ENCODE measurements at regions not wholly inside any gene's neighbourhood (a gene's known extent, or its start where the extent isn't known, plus 50 kb on each side); places are given as distances from the start of the nearest gene placed in this dataset.
"Not testable (repeated sequence)": the region's sequence is repeated elsewhere in the genome, so short reads cannot be mapped to it uniquely, and the experiment has no call there.

- H3K4me3 ChIP-seq (ENCODE audit: low read depth, low read length): no peak overlapping the region
These were observed 478.2 kb upstream of the RGS6 start for GRCh38 chr14:71454010-71454409.

DNA sequence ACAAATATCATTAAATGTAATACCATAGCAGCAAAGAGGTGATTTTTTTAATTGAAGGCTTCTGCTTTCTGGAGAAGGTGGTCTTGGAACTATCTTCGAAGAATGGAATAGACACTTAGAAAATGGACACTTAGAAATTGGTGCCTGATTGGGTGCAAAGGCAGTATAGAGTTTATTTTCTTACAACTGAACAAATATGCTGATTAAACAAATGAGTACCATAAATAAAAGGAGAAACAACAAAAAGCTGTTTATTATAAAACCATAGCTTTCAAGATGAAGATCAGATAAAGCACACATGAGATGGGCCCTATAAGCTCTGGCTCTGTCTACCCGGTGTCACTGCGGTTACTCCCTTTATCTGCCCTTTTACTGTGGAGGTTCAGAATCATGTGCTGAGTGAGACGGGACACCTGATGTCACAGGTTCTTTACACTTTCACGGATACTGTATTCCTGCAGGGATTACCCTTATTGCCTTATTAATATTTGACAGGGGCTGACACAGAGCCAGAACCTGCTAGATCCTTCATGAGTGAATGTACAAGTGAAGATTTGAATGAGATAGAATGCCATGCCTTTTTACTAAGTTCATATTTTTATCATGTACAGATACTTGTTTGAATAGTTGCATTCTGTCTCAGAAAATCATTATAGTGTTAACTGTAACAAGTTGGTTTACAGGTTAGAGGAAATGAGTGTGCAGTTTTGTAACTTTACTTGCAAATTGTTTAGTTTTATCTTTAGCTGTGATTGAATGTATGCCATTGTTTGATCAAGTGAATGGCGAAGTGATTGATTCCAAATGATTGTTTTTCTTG, 477.5 kb upstream of the RGS6 start:
- H3K4me3 ChIP-seq (ENCODE audit: low read depth, low read length): no peak overlapping the region

DNA sequence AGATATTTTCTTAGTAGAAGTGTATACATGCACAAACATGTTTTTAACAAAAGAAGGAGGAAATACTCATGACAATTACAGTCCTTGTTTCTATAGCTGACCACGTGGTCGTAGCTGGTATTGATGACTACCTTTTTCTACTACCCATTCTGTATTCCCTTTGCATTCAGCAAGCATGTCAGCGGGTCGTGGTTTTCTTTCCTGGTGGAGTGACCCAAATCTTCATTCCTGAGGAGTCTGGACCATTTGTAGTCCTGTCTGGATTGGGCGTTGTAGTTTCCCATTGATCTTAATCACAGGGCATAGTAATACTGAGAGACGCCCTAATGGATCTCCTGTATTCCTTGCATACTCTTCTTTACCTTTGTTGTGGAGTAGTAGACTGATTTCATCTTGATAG, 472.1 kb upstream of the RGS6 start:
- H3K4me3 ChIP-seq (ENCODE audit: low read depth, low read length): no peak overlapping the region

DNA sequence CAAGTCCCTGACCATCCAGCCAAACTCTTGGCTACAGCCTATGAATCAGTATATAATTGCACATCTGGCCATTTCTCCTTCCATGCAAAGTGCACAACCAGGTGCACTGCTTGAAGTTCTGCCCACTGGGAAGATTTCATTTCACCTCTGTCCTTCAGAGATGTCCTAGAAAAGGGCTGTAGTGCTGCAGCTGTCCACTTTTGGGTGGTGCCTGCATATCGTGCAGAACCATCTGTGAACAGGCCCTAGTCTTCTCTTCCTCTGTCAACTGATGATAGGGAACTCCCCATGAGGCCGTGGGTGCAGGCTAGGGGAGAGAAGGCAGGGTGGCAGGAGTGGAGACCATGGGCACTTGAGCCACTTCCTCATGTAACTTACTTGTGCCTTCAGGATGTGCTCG, 470.6 kb upstream of the RGS6 start:
- not testable (repeated sequence) for H3K4me3 ChIP-seq (ENCODE audit: low read depth, low read length)

- H3K4me3 ChIP-seq (ENCODE audit: low read depth, low read length): no peak overlapping the region
These were observed 468.4 kb upstream of the RGS6 start for GRCh38 chr14:71463807-71464206.

DNA sequence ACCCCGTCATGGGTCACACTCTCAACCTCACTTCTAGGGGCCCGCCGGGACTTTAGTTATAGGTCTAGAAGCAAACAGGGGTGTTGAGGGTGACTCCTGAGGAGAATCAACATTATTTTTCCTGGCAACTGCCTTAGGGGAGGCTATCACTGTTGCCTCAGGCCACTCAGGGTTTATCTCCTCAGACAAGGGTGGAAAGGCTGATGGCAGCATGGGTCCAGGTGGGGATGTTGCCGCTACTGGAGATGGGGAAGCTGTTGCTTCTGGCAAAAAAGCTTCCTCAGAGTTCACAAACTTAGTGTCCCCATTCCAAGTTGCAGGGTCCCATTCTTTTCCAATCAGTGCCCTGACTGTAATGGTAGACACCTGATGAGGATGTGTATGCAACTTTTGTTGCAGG, 467.4 kb upstream of the RGS6 start:
- H3K4me3 ChIP-seq (ENCODE audit: low read depth, low read length): no peak overlapping the region

DNA sequence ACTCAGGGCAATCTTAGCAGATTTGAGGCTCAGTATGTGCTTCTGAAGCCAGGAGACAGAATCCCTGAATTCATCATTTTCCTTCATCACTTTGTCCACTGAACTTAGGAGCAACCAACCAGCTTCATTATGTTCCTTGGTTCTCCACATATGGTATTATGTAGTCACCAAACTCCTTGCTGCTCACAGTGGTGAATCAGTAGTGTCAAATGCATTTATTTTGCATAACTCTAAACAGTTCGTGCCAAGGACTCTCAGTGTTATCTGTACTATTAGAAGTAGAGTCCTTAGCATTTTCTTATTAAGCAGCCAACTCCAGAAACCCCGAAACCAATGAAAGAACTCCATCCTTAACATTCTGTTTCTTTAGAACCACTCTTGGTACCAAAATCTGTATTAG, 466.9 kb upstream of the RGS6 start:
- H3K4me3 ChIP-seq (ENCODE audit: low read depth, low read length): no peak overlapping the region

DNA sequence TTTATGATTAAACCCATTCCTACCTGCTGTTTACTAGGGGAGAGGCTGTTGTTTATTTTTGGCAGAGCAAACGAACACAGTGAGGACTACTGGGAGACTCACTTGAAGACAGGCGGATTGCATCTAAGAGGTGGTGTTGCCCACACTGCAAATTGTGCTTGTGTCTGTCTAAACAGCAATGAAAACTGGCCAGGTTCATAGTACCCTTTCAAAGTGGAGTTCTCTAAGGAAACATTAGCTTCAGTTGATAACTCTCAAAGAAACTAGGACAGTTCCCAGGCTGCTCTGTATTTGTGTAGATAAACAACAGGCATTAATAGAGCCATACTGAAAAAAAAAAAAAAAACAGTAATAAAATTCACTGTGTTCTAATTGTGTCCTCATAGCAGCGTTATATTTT, 466.0 kb upstream of the RGS6 start:
- H3K4me3 ChIP-seq (ENCODE audit: low read depth, low read length): no peak overlapping the region

DNA sequence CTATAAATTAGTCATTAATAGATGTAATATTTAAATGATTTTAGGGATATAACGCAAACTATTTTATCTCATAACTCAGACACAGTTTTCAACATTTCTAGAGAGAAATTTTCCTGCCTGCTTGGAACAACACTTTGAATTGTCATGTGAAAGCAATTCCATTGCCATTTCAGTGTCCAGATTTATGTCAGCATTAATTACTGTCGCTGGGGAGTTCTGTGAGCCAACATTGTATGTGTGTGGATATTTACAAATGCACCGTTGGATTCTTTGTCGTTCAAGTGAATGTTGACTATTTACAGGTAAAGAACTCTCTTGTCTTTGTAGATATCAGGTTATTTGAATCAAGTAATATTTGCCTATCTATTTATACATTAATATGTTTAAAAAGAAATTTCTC, 465.3 kb upstream of the RGS6 start:
- H3K4me3 ChIP-seq (ENCODE audit: low read depth, low read length): no peak overlapping the region

DNA sequence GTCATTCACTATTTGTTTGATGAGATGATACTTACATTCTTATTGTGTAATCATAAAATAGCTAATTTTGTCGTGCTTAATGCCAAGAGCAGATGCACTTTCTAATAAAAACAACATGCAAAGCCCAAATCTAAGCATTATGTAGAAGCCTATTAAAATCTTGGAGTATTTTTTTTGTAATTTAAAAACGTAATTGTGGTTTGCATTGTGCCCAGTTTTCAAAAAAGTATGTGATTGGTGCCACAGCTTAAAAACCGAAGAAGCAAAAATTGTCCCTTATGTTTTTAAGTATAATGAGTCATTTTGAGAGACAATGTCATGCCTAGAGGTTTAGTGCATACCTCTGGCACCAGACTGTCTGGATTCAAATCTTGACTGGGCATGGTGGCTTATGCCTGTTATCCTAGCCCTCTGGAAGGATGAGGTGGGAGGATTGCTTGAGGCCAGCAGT, 464.8 kb upstream of the RGS6 start:
- H3K4me3 ChIP-seq (ENCODE audit: low read depth, low read length): no peak overlapping the region

DNA sequence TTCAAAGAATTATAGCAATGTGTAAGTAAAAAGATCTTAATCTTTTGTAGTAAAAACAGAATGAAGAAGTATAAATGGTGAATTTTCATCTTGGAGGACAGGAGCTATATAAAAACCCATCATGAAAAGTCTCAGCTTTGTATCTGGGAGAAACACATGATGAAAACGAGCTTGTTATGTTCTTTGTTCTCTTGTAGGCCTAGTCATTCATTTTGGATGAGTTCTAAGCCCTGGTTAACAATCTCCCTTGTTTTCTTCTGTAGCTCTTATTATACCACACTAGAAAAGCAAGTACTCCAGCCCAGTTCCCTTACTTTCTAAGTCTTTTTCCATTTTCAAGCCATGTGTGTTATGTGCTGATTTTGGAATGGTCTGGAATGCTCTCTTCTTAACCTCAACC, 463.5 kb upstream of the RGS6 start:
- no peak overlapping the region for H3K4me3 ChIP-seq (ENCODE audit: low read depth, low read length)

DNA sequence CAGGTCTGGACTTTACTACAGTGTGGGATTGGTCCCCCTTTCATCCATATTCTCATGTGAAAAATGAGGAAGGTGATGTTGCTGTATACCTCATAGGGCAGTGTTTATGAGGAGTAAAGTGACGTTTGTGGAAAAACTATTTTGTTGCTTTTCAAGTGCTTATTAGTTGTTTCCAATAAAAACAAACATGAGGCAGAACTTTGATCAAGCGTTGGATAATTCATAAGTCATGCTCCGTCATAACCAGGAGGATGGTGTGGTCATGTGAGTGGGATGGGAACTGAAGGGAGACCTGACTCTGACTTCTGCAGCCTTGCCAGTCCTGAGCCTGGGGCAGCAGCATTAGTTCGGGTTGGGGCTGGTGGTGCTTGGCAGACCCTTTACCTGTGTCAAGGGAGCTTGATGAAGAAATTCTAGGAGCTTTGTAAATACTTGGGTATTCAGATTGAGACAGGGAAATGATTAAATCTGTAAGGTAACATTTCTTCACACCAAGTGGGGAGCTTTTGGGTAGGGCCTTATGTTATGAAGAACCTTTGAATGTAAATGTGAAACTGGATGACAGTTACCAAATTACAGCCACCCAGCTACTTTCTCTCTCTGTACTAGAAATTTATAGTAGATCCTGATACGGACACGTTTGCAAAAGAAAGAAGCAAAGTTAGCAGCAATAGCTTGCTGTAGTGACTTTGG, 462.4 kb upstream of the RGS6 start:
- H3K4me3 ChIP-seq (ENCODE audit: low read depth, low read length): no peak overlapping the region

- H3K4me3 ChIP-seq (ENCODE audit: low read depth, low read length): no peak overlapping the region
These were observed 460.4 kb upstream of the RGS6 start for GRCh38 chr14:71471634-71472355.

DNA sequence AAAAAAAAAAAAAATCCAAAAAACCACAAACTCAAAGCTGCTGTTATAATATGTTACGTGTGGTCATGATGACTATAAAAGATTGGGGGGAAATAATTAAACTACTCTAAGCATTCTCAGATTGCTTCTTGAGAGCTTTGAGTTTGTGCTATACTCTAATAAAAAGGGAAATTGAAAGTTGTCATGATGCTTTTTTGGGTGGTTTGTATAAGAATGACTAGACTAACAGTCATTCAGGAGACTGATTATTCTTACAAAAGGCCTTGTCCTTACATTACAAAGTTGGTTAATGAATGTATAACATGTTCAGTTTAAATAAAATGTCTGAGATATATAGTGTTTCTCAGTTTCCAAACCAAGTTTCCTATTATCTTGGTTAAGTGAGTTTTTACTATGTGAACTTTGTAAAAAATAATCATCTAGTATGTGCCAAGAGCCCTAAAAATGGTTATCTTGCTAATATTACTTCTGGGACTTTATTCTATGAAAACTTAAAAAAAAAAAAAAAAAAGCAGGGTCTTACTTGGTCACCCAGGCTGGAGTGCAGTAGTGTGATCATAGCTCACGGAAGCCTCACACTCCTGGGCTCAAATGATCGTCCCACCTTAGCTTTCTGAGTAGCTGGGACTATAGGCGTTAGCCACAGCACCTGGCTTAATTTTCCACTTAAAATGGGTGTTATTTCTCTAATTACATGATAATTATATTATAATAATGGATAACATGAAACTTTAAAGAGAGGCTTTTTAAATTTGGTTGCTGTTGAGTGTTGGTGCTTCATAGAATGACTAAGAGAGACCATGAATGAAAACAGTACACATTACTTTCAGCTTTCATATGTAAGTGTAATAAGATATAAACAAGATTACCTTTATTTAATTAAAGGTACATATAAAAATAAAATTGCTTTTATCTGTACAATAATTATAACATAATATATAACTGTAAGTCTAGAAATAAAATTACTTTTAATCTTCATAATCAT, 459.6 kb upstream of the RGS6 start:
- H3K4me3 ChIP-seq (ENCODE audit: low read depth, low read length): no peak overlapping the region

DNA sequence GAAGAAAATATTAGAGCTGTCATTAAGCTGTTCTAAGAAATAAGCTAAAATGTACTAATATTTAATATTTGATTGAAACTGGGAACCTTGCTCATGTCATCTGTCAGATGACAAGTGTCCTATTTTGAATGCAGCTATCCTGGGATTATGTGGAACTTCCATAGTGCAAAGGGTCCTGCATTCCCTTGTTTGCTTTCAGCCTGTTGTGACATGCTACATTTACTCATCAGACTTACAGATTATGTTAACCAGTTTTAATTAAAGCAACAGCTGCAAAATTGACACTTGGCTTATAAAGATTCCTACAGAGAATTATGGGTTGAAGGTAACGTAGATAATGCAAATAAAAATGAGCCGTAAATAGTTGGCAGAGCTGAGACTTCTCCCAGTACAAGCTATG, 458.4 kb upstream of the RGS6 start:
- H3K4me3 ChIP-seq (ENCODE audit: low read depth, low read length): no peak overlapping the region

GRCh38 chr14:71474301-71475265, 457.6 kb upstream of the RGS6 start:
- H3K4me3 ChIP-seq (ENCODE audit: low read depth, low read length): no peak overlapping the region

GRCh38 chr14:71475916-71476315, 456.3 kb upstream of the RGS6 start:
- H3K4me3 ChIP-seq (ENCODE audit: low read depth, low read length): no peak overlapping the region

DNA sequence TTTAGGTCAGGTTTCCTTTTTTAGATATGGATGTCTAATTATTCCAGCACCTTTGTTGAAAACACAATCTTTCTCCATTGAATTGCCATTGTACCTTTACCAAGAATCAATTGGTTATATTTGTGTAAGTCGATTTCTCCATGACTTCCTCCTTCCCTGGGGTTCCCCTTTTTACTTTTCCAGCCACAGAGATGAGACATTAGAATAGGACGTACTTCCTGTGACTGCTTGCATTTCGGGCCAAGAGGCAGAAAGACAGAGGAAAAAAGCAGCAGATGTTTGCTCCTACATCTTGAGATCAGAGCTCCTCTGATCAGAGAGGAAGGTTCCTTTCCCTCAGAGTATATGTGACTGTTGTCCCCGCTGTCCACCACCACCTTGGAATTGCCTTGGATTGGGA, 453.7 kb upstream of the RGS6 start:
- no peak overlapping the region for H3K4me3 ChIP-seq (ENCODE audit: low read depth, low read length)

DNA sequence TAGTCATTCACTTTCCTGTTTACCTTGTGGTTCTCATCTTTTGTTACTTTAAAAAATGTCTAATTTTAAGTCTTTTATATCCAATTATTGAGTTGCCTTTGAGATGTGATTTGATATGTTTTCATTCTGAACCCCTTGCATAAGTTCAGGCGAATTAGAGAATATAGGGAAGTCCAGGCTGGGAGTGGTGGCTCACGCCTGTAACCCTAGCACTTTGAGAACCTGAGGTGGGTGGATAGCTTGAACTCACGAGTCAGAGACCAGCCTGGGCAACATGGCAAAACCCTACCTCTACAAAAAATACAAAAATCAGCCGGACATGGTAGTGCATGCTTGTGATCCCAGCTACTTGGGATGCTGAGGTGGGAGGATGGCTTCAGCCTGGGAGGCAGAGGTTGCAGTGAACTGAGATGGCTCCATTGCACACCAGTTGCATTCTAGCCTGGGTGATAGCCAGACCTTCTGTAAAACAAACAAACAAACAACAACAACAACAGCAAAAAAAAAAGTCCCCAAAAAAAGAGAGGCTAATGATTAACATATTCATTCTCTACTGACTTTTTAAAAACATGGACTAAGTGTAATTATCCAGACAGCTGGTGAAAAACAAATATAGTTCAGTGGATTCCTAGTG, 451.1 kb upstream of the RGS6 start:
- no peak overlapping the region for H3K4me3 ChIP-seq (ENCODE audit: low read depth, low read length)
